ENCODE measurements at regions not wholly inside any gene's neighbourhood (a gene's known extent, or its start where the extent isn't known, plus 50 kb on each side); places are given as distances from the start of the nearest gene placed in this dataset.

- TF ChIP-seq IFI16 (CRISPR knock-in tag; IDR thresholded peaks at IDR 0.05) (no peak), BRD4 (IDR thresholded peaks at IDR 0.05) (no peak), CCAR2 (IDR thresholded peaks at IDR 0.05; ENCODE audit: low read depth, low read length) (no peak), KLF6 (CRISPR knock-in tag; IDR thresholded peaks at IDR 0.05; ENCODE audit: borderline replicate concordance) (no peak), MLX (CRISPR knock-in tag; conservative IDR thresholded peaks at IDR 0.05) (no peak), SREBF2 (CRISPR knock-in tag; IDR thresholded peaks at IDR 0.05) (no peak), DEAF1 (CRISPR knock-in tag; IDR thresholded peaks at IDR 0.05) (no peak), ZNF57 (CRISPR knock-in tag; IDR thresholded peaks at IDR 0.05) (no peak)
- ChIA-PET CTCF (ENCODE audit: low intra/inter-chr PET ratio) (no interaction called here), POLR2A (no interaction called here)
- intact Hi-C loops (cut with micrococcal nuclease) (no loop called here), in situ Hi-C loops (cut with MboI) (no loop called here)
- Histone ChIP-seq H2AFZ (ENCODE audit: low read depth, low read length) (no peak overlapping the region), H3K79me2 (ENCODE audit: control insufficient read depth, insufficient read depth, low read length) (no peaks in the 10 kb centered on the region), H4K20me1 (replicated peaks; ENCODE audit: control insufficient read depth, insufficient read depth, low read length) (no peaks in the 10 kb centered on the region), H3K4me2 (ENCODE audit: insufficient read depth, low read length) (no peak overlapping the region), H3K27ac (ENCODE audit: extremely low read depth, low read depth, low read length) (no peak overlapping the region), H3K36me3 (ENCODE audit: control insufficient read depth, insufficient read depth, low read length) (no peaks in the 10 kb centered on the region), H3K4me3 (no peak overlapping the region), H3K9me1 (ENCODE audit: control insufficient read depth, insufficient read depth, low read length) (no peaks in the 10 kb centered on the region), H3K4me1 (replicated peaks in 1 of 2; ENCODE audit: control insufficient read depth in 2 of 2, insufficient read depth in 2 of 2, low read length in 2 of 2) (no peaks in the 10 kb centered on the region), H3K27me3 (ENCODE audit: control insufficient read depth in 2 of 2, insufficient read depth in 2 of 2, low read length in 2 of 2) (no peaks in the 10 kb centered on the region), H3K9me3 (replicated peaks; ENCODE audit: control insufficient read depth, insufficient read depth, low read depth, low read length) (no peaks in the 10 kb centered on the region), H3K9ac (ENCODE audit: insufficient read depth in 1 of 2, low read depth in 2 of 2, low read length in 2 of 2) (no peak overlapping the region)
- FAIRE-seq: no peak
- WGBS (ENCODE audit: insufficient coverage, low coverage, missing lambda C conversion rate): 0% methylated on average over 1 of the region's 2 CpGs
- DNase-seq (ENCODE audit: extremely low read depth in 1 of 4, low spot score in 3 of 4): no peak
- no TSS peak for BruUV-seq (replicated peaks)
- ATAC-seq: no peak
Observed at GRCh38 chrX:14449773-14450172, 79.6 kb upstream of the GLRA2 start.
